ENCODE measurements at regions not wholly inside any gene's neighbourhood (a gene's known extent, or its start where the extent isn't known, plus 50 kb on each side); places are given as distances from the start of the nearest gene placed in this dataset.

DNA sequence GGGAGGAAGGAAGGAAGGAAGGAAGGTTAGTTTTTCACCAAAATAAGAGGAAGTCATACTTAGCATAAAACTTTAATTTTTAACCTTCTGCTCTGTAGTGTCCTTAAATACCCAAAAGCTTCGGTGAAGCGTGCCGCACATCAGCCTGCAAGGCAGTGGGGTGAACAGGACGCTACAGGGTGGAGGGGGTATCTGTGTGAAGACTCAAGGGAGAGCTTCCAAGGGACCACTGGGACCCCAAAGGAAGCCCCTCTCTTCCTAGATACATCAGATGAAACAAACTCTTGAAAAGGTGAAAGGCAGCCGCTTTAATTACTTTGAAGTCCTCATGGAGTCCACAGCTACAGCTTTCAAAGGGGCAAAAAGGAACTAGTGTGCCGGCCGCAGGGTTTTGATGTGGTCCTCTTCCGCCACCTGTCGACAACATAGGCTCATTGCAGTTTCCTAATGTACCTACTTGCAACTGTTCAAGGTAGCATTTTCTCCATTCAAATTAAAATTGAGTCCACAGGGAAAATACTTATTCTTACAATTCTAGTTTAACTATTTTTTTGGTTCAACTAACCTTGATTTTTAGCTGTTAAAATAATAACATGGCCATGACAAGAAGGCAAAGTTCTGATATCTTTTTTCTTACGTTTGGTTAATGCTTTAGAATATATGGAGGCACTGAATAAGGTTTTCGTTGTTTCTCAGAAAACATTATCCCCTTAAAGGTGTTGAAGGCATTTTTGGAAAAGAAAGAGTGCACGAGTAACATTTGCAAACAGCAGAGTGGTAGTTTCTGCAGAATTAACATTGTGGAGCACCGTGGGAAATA is 135.0 kb upstream of the RIPOR2 start:
- Histone ChIP-seq H2AFZ (ENCODE audit: low read length) (peak overlapping the region; percentile 81), H2AK5ac (ENCODE audit: insufficient read length, low read length) (no peak overlapping the region), H3K27ac (ENCODE audit: insufficient read length, low read depth, low read length) (no peak overlapping the region), H4K8ac (replicated peaks; ENCODE audit: insufficient read length, low read depth, low read length) (no peak overlapping the region), H3K56ac (ENCODE audit: insufficient read length, low read depth, low read length) (no peak overlapping the region), H3K23ac (ENCODE audit: insufficient read length, low read depth, low read length) (no peak overlapping the region), H3T11ph (ENCODE audit: low read length) (no peak overlapping the region), H2BK15ac (ENCODE audit: low read depth, low read length) (no peak overlapping the region), H3K18ac (ENCODE audit: insufficient read length, low read depth, low read length) (no peak overlapping the region), H2BK12ac (ENCODE audit: insufficient read length, low read depth, low read length) (no peak overlapping the region), H3K4me2 (ENCODE audit: insufficient read depth, insufficient read length, low read length) (no peak overlapping the region), H4K5ac (ENCODE audit: insufficient read length, low read depth, low read length) (no peak overlapping the region), H3K14ac (ENCODE audit: insufficient read depth, low read length) (no peak overlapping the region), H3K27me3 (ENCODE audit: insufficient read depth, low read length) (no peaks in the 10 kb centered on the region), H3K9ac (ENCODE audit: extremely low read depth, insufficient read length, low read length) (no peak overlapping the region), H3K79me1 (ENCODE audit: insufficient read depth, low read depth, low read length, poor library complexity, severe bottlenecking) (no peaks in the 10 kb centered on the region), H4K20me1 (ENCODE audit: control insufficient read depth, insufficient read depth, insufficient read length) (no peaks in the 10 kb centered on the region), H3K9me3 (ENCODE audit: control insufficient read depth, low read depth, low read length) (no peaks in the 10 kb centered on the region), H3K4ac (ENCODE audit: low read depth, low read length) (no peak overlapping the region), H2BK20ac (ENCODE audit: low read depth, low read length, poor library complexity, severe bottlenecking) (no peak overlapping the region), H2BK5ac (ENCODE audit: insufficient read length, low read length) (no peak overlapping the region), H2BK120ac (ENCODE audit: low read depth, low read length, poor library complexity, severe bottlenecking) (no peak overlapping the region), H4K91ac (ENCODE audit: insufficient read length, low read depth, low read length) (no peak overlapping the region), H3K79me2 (ENCODE audit: insufficient read depth, low read length) (no peaks in the 10 kb centered on the region), H3K23me2 (ENCODE audit: insufficient read length, low read depth, low read length, poor library complexity, severe bottlenecking) (no peaks in the 10 kb centered on the region), H3K4me1 (ENCODE audit: insufficient read depth, low read length) (no peaks in the 10 kb centered on the region)
- H3K27me3 Mint-ChIP-seq (ENCODE audit: low read depth): no peaks in the 10 kb centered on the region
- TF ChIP-seq, protein P1, sequence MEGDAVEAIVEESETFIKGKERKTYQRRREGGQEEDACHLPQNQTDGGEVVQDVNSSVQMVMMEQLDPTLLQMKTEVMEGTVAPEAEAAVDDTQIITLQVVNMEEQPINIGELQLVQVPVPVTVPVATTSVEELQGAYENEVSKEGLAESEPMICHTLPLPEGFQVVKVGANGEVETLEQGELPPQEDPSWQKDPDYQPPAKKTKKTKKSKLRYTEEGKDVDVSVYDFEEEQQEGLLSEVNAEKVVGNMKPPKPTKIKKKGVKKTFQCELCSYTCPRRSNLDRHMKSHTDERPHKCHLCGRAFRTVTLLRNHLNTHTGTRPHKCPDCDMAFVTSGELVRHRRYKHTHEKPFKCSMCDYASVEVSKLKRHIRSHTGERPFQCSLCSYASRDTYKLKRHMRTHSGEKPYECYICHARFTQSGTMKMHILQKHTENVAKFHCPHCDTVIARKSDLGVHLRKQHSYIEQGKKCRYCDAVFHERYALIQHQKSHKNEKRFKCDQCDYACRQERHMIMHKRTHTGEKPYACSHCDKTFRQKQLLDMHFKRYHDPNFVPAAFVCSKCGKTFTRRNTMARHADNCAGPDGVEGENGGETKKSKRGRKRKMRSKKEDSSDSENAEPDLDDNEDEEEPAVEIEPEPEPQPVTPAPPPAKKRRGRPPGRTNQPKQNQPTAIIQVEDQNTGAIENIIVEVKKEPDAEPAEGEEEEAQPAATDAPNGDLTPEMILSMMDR (conservative IDR thresholded peaks at IDR 0.05): peak; percentile 93
- WGBS (ENCODE audit: extremely low coverage, insufficient read length, low lambda C conversion rate): no CpG with 5 or more reads among the region's 13 CpGs
- no peak overlapping the region for H3K4me3 Mint-ChIP-seq
- H3K36me3 Mint-ChIP-seq (ENCODE audit: insufficient read depth in 1 of 3, low read depth in 3 of 3): peaks cover 0 to 2% (median 0%) of the 10 kb centered on the region in 3 experiments; a peak in 3 of 7 replicates
- peaks cover 0 to 7% of the 10 kb centered on the region in 2 experiments; a peak in 4 of 5 replicates for H3K9me3 Mint-ChIP-seq
- H3K27ac Mint-ChIP-seq: peak overlapping the region in 1 of 3 experiments; percentile 48; a peak in 2 of 7 replicates
- peaks cover 0 to 4% of the 10 kb centered on the region in 2 experiments; a peak in 1 of 4 replicates for H3K4me1 Mint-ChIP-seq
- DNase-seq: peak; percentile 82

All from H9 (cell line).